HUES48 (cell line): ENCODE measurements at regions not wholly inside any gene's neighbourhood (a gene's known extent, or its start where the extent isn't known, plus 50 kb on each side); places are given as distances from the start of the nearest gene placed in this dataset.

Experiments used
- H3K27ac ChIP-seq: one replicate; pipeline ENCODE4 v1.7.0; 2013; ENCODE audit warnings: low read depth, low read length, inconsistent platforms
- H3K27me3 ChIP-seq: 2 replicates; pipeline ENCODE4 v1.6.1; 2013; ENCODE audit warnings: mild to moderate bottlenecking, low read length; ENCODE audit not compliant: control insufficient read depth, insufficient read depth
- H3K36me3 ChIP-seq: 2 replicates; pipeline ENCODE4 v1.6.1; 2013; ENCODE audit warnings: low read length; ENCODE audit not compliant: control insufficient read depth, insufficient read depth
- H3K4me1 ChIP-seq: 2 replicates; pipeline ENCODE4 v1.6.1; 2013; ENCODE audit warnings: mild to moderate bottlenecking, low read length; ENCODE audit not compliant: control insufficient read depth, insufficient read depth
- H3K4me3 ChIP-seq: 2 replicates; pipeline ENCODE4 v1.5.1; 2013; ENCODE audit warnings: mild to moderate bottlenecking, low read depth, low read length
- H3K9ac ChIP-seq: 2 replicates; pipeline ENCODE4 v1.6.1; 2013; ENCODE audit warnings: mild to moderate bottlenecking, low read depth, low read length, moderate library complexity
- H3K9me3 ChIP-seq: 2 replicates; pipeline ENCODE4 v1.6.1; 2013; ENCODE audit warnings: low read length; ENCODE audit not compliant: control insufficient read depth, insufficient read depth

GRCh38 chr2:139643139-139643538, 862.9 kb upstream of the NXPH2 start:
- Histone ChIP-seq H3K27me3 (no peaks in the 10 kb centered on the region), H3K9me3 (no peaks in the 10 kb centered on the region; the same call in 1 of the 2 replicates), H3K9ac (no peak overlapping the region), H3K4me3 (no peak overlapping the region), H3K36me3 (no peaks in the 10 kb centered on the region), H3K27ac (no peak overlapping the region), H3K4me1 (no peaks in the 10 kb centered on the region)

GRCh38 chr2:139631966-139632365, 851.8 kb upstream of the NXPH2 start:
- H3K27me3 ChIP-seq, result no peaks in the 10 kb centered on the region
- peaks cover 14% of the 10 kb centered on the region; the same call in 1 of the 2 replicates for H3K4me1 ChIP-seq
- H3K9me3 ChIP-seq, result no peaks in the 10 kb centered on the region
- H3K36me3 ChIP-seq, result no peaks in the 10 kb centered on the region
- no peak overlapping the region for H3K4me3 ChIP-seq
- H3K27ac ChIP-seq, result no peak overlapping the region
- H3K9ac ChIP-seq, result no peak overlapping the region

GRCh38 chr2:139628931-139629330, 848.7 kb upstream of the NXPH2 start:
- Histone ChIP-seq H3K27ac (no peak overlapping the region), H3K4me1 (peaks cover 31% of the 10 kb centered on the region), H3K27me3 (no peaks in the 10 kb centered on the region), H3K9ac (no peak overlapping the region; the same call in 1 of the 2 replicates), H3K4me3 (no peak overlapping the region), H3K9me3 (no peaks in the 10 kb centered on the region), H3K36me3 (no peaks in the 10 kb centered on the region)

- Histone ChIP-seq H3K36me3 (no peaks in the 10 kb centered on the region), H3K4me3 (no peak overlapping the region), H3K9me3 (no peaks in the 10 kb centered on the region), H3K27me3 (no peaks in the 10 kb centered on the region), H3K27ac (no peak overlapping the region), H3K4me1 (peaks cover 33% of the 10 kb centered on the region), H3K9ac (no peak overlapping the region)
These were observed 845.9 kb upstream of the NXPH2 start for GRCh38 chr2:139626128-139626527.

- no peaks in the 10 kb centered on the region for H3K27me3 ChIP-seq
- H3K36me3 ChIP-seq, result no peaks in the 10 kb centered on the region
- H3K4me3 ChIP-seq, result no peak overlapping the region
- H3K9ac ChIP-seq, result no peak overlapping the region
- no peak overlapping the region for H3K27ac ChIP-seq
- no peaks in the 10 kb centered on the region for H3K9me3 ChIP-seq
- H3K4me1 ChIP-seq, result peaks cover 19% of the 10 kb centered on the region
These were observed 842.5 kb upstream of the NXPH2 start for GRCh38 chr2:139622691-139623090.

GRCh38 chr2:139617747-139618146, 837.6 kb upstream of the NXPH2 start:
- Histone ChIP-seq H3K9me3 (no peaks in the 10 kb centered on the region), H3K9ac (no peak overlapping the region), H3K36me3 (no peaks in the 10 kb centered on the region), H3K4me1 (no peaks in the 10 kb centered on the region), H3K27ac (no peak overlapping the region), H3K27me3 (no peaks in the 10 kb centered on the region), H3K4me3 (no peak overlapping the region)

GRCh38 chr2:139613264-139613663, 833.1 kb upstream of the NXPH2 start:
- Histone ChIP-seq H3K27ac (no peak overlapping the region), H3K4me3 (no peak overlapping the region), H3K36me3 (no peaks in the 10 kb centered on the region), H3K9ac (no peak overlapping the region), H3K4me1 (no peaks in the 10 kb centered on the region), H3K27me3 (no peaks in the 10 kb centered on the region), H3K9me3 (no peaks in the 10 kb centered on the region)

GRCh38 chr2:139610512-139610911, 830.3 kb upstream of the NXPH2 start:
- Histone ChIP-seq H3K27ac (no peak overlapping the region), H3K9me3 (no peaks in the 10 kb centered on the region), H3K36me3 (no peaks in the 10 kb centered on the region), H3K9ac (no peak overlapping the region), H3K27me3 (no peaks in the 10 kb centered on the region), H3K4me1 (no peaks in the 10 kb centered on the region), H3K4me3 (no peak overlapping the region)

GRCh38 chr2:139609109-139609508, 828.9 kb upstream of the NXPH2 start:
- H3K36me3 ChIP-seq, result no peaks in the 10 kb centered on the region
- no peak overlapping the region for H3K4me3 ChIP-seq
- H3K27ac ChIP-seq, result no peak overlapping the region
- no peaks in the 10 kb centered on the region for H3K27me3 ChIP-seq
- no peaks in the 10 kb centered on the region for H3K9me3 ChIP-seq
- H3K4me1 ChIP-seq, result no peaks in the 10 kb centered on the region
- H3K9ac ChIP-seq, result no peak overlapping the region

GRCh38 chr2:139605668-139606067, 825.5 kb upstream of the NXPH2 start:
- Histone ChIP-seq H3K4me1 (no peaks in the 10 kb centered on the region), H3K9ac (no peak overlapping the region), H3K27me3 (no peaks in the 10 kb centered on the region), H3K4me3 (no peak overlapping the region), H3K9me3 (no peaks in the 10 kb centered on the region), H3K36me3 (no peaks in the 10 kb centered on the region), H3K27ac (no peak overlapping the region)

- H3K27me3 ChIP-seq, result no peaks in the 10 kb centered on the region
- no peak overlapping the region for H3K9ac ChIP-seq
- no peak overlapping the region for H3K27ac ChIP-seq
- H3K4me1 ChIP-seq, result no peaks in the 10 kb centered on the region
- H3K36me3 ChIP-seq, result no peaks in the 10 kb centered on the region
- H3K4me3 ChIP-seq, result no peak overlapping the region
- H3K9me3 ChIP-seq, result peaks cover 4% of the 10 kb centered on the region; the same call in 1 of the 2 replicates
These were observed 820.0 kb upstream of the NXPH2 start for GRCh38 chr2:139600166-139600565.

GRCh38 chr2:139585101-139585500, 804.9 kb upstream of the NXPH2 start:
- H3K27ac ChIP-seq, result no peak overlapping the region
- H3K4me1 ChIP-seq, result 0 out of 2 replicates have a peak, but pooled peaks cover 3% of the 10 kb centered on the region
- H3K9ac ChIP-seq, result no peak overlapping the region
- H3K4me3 ChIP-seq, result no peak overlapping the region
- H3K9me3 ChIP-seq, result no peaks in the 10 kb centered on the region
- no peaks in the 10 kb centered on the region for H3K36me3 ChIP-seq
- no peaks in the 10 kb centered on the region for H3K27me3 ChIP-seq
